22Rv1 (cell line): ENCODE measurements at regions not wholly inside any gene's neighbourhood (a gene's known extent, or its start where the extent isn't known, plus 50 kb on each side); places are given as distances from the start of the nearest gene placed in this dataset.

Source experiments
- ZFX ChIP-seq: fragments of 450-650 bp; IDR thresholded peaks from 2 replicates; pipeline ENCODE4 v1.6.1; 2017; ENCODE audit warnings: antibody characterized with exemption, borderline replicate concordance
- TF ChIP-seq, protein P1 (sequence below): fragments of 450-650 bp; IDR thresholded peaks from 2 replicates; pipeline ENCODE4 v1.5.1; 2017; ENCODE audit warnings: mild to moderate bottlenecking

DNA sequence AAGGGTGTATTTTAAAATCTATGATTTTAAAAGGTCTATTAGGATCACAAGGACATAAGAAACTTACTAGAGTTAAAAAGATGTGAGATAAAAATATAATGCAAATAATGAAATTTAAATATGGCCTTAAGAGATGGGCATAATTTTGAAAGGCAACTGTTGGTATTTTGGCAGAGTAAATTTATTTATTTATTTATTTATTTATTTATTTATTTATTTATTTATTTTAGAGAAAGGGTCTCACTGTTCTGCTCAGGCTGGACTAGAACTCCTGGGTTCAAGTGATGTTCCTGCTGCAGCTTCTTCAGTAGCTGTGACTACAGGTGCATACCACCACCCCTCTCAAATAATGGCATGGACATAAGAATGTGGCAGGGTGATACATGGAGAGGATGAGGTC is 932.1 kb upstream of the LCORL start:
- TF ChIP-seq, protein P1, sequence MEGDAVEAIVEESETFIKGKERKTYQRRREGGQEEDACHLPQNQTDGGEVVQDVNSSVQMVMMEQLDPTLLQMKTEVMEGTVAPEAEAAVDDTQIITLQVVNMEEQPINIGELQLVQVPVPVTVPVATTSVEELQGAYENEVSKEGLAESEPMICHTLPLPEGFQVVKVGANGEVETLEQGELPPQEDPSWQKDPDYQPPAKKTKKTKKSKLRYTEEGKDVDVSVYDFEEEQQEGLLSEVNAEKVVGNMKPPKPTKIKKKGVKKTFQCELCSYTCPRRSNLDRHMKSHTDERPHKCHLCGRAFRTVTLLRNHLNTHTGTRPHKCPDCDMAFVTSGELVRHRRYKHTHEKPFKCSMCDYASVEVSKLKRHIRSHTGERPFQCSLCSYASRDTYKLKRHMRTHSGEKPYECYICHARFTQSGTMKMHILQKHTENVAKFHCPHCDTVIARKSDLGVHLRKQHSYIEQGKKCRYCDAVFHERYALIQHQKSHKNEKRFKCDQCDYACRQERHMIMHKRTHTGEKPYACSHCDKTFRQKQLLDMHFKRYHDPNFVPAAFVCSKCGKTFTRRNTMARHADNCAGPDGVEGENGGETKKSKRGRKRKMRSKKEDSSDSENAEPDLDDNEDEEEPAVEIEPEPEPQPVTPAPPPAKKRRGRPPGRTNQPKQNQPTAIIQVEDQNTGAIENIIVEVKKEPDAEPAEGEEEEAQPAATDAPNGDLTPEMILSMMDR, result no peak
- TF ChIP-seq ZFX, result no peak
